ENCODE measurements at regions not wholly inside any gene's neighbourhood (a gene's known extent, or its start where the extent isn't known, plus 50 kb on each side); places are given as distances from the start of the nearest gene placed in this dataset.

GRCh38 chr5:106288979-106289378 is 1381.8 kb downstream of the EFNA5 start:
- no peak overlapping the region for H3K27ac Mint-ChIP-seq
- H3K4me3 Mint-ChIP-seq = no peak overlapping the region
- intact Hi-C loops (cut with micrococcal nuclease) = no loop called here

GRCh38 chr5:106277540-106278096 is 1393.1 kb downstream of the EFNA5 start:
- no peaks in the 10 kb centered on the region for H3K27me3 Mint-ChIP-seq (ENCODE audit: low read depth in 2 of 2)
- ATAC-seq (no peak), DNase-seq (no peak)
- H3K9me3 Mint-ChIP-seq = peaks cover 2% of the 10 kb centered on the region in 2 donors
- no peaks in the 10 kb centered on the region for H3K9me3 ChIP-seq (ENCODE audit: control insufficient read depth, insufficient read depth, low read length)
- TF ChIP-seq CTCF (IDR thresholded peaks at IDR 0.05) = no peak
- no peak overlapping the region for H3K27ac Mint-ChIP-seq
- H3K27me3 ChIP-seq (ENCODE audit: control insufficient read depth, insufficient read depth, low read length) = no peaks in the 10 kb centered on the region
- no peak overlapping the region for H3K4me3 ChIP-seq (ENCODE audit: low read length)
- no peak overlapping the region for H3K4me3 Mint-ChIP-seq
- intact Hi-C loops (cut with micrococcal nuclease) = no loop called here
- no peak overlapping the region for H3K27ac ChIP-seq (ENCODE audit: low read length)
- H3K4me1 Mint-ChIP-seq = no peaks in the 10 kb centered on the region
- WGBS (ENCODE audit: insufficient coverage) = 79% methylated on average over 1 of the region's 3 CpGs
- H3K36me3 ChIP-seq (ENCODE audit: control insufficient read depth, insufficient read depth, low read length) = no peaks in the 10 kb centered on the region
- H3K36me3 Mint-ChIP-seq = no peaks in the 10 kb centered on the region
- H3K4me1 ChIP-seq (ENCODE audit: control insufficient read depth, insufficient read depth, low read length) = no peaks in the 10 kb centered on the region

More at GRCh38 chr5:106288979-106289378, 1381.8 kb downstream of the EFNA5 start:
- 100% methylated on average over 1 of the region's 3 CpGs for WGBS (ENCODE audit: insufficient coverage)
- Mint-ChIP-seq H3K36me3 (no peaks in the 10 kb centered on the region), H3K4me1 (no peaks in the 10 kb centered on the region), H3K9me3 (peaks cover 3 to 7% of the 10 kb centered on the region in 2 donors), H3K27me3 (ENCODE audit: low read depth in 2 of 2) (no peaks in the 10 kb centered on the region)
- Histone ChIP-seq H3K36me3 (ENCODE audit: control insufficient read depth, insufficient read depth, low read length) (no peaks in the 10 kb centered on the region), H3K4me1 (ENCODE audit: control insufficient read depth, insufficient read depth, low read length) (no peaks in the 10 kb centered on the region), H3K27me3 (ENCODE audit: control insufficient read depth, insufficient read depth, low read length) (no peaks in the 10 kb centered on the region), H3K9me3 (ENCODE audit: control insufficient read depth, insufficient read depth, low read length) (no peaks in the 10 kb centered on the region), H3K27ac (ENCODE audit: low read length) (no peak overlapping the region), H3K4me3 (ENCODE audit: low read length) (no peak overlapping the region)
- DNase-seq (no peak), ATAC-seq (no peak)
- no peak for TF ChIP-seq CTCF (IDR thresholded peaks at IDR 0.05)

- DNase-seq (no peak), ATAC-seq (no peak)
- Histone ChIP-seq H3K27ac (ENCODE audit: low read length) (no peak overlapping the region), H3K9me3 (ENCODE audit: control insufficient read depth, insufficient read depth, low read length) (no peaks in the 10 kb centered on the region), H3K4me3 (ENCODE audit: low read length) (no peak overlapping the region), H3K4me1 (ENCODE audit: control insufficient read depth, insufficient read depth, low read length) (no peaks in the 10 kb centered on the region), H3K36me3 (ENCODE audit: control insufficient read depth, insufficient read depth, low read length) (no peaks in the 10 kb centered on the region), H3K27me3 (ENCODE audit: control insufficient read depth, insufficient read depth, low read length) (no peaks in the 10 kb centered on the region)
- TF ChIP-seq CTCF (IDR thresholded peaks at IDR 0.05) = no peak
- Mint-ChIP-seq H3K36me3 (no peaks in the 10 kb centered on the region), H3K27ac (no peak overlapping the region), H3K27me3 (ENCODE audit: low read depth in 2 of 2) (no peaks in the 10 kb centered on the region), H3K4me1 (no peaks in the 10 kb centered on the region), H3K9me3 (peaks cover 2 to 4% of the 10 kb centered on the region in 2 donors), H3K4me3 (no peak overlapping the region)
- intact Hi-C loops (cut with micrococcal nuclease) = loop anchor here (10.0 kb wide), 1 partner anchor 1405 kb away; the partner anchor contains the start of gene EFNA5
- 40% methylated on average over 1 of the region's 2 CpGs for WGBS (ENCODE audit: insufficient coverage)
Observed at GRCh38 chr5:106269252-106269843, 1401.4 kb downstream of the EFNA5 start.

GRCh38 chr5:106267256-106267655 is 1403.5 kb downstream of the EFNA5 start:
- no peaks in the 10 kb centered on the region for H3K27me3 ChIP-seq (ENCODE audit: control insufficient read depth, insufficient read depth, low read length)
- H3K4me3 ChIP-seq (ENCODE audit: low read length) = no peak overlapping the region
- DNase-seq = no peak
- H3K4me1 Mint-ChIP-seq = no peaks in the 10 kb centered on the region
- no peak overlapping the region for H3K4me3 Mint-ChIP-seq
- peaks cover 0 to 4% of the 10 kb centered on the region in 2 donors for H3K9me3 Mint-ChIP-seq
- no peaks in the 10 kb centered on the region for H3K27me3 Mint-ChIP-seq (ENCODE audit: low read depth in 2 of 2)
- H3K36me3 ChIP-seq (ENCODE audit: control insufficient read depth, insufficient read depth, low read length) = no peaks in the 10 kb centered on the region
- H3K36me3 Mint-ChIP-seq = no peaks in the 10 kb centered on the region
- H3K4me1 ChIP-seq (ENCODE audit: control insufficient read depth, insufficient read depth, low read length) = no peaks in the 10 kb centered on the region
- H3K27ac Mint-ChIP-seq = no peak overlapping the region
- intact Hi-C loops (cut with micrococcal nuclease) = loop anchor here (10.0 kb wide), 1 partner anchor 1408 kb away; the partner anchor contains the start of gene EFNA5
- no peak overlapping the region for H3K27ac ChIP-seq (ENCODE audit: low read length)
- no peak for ATAC-seq
- no peaks in the 10 kb centered on the region for H3K9me3 ChIP-seq (ENCODE audit: control insufficient read depth, insufficient read depth, low read length)
- no CpG with 5 or more reads among the region's 3 CpGs for WGBS (ENCODE audit: insufficient coverage)
- TF ChIP-seq CTCF (IDR thresholded peaks at IDR 0.05) = no peak

Data from natural killer cell (primary cell).